ENCODE measurements at regions not wholly inside any gene's neighbourhood (a gene's known extent, or its start where the extent isn't known, plus 50 kb on each side); places are given as distances from the start of the nearest gene placed in this dataset.
A peak's percentile ranks its signal among the peaks of the same experiment; 100 is the strongest.

GRCh38 chr18:10032331-10033015 lies 118.7 kb downstream of the VAPA start:
- no peak overlapping the region for H2BK15ac ChIP-seq (ENCODE audit: low read depth, low read length)
- H2AK9ac ChIP-seq (replicated peaks; ENCODE audit: low read depth, low read length, poor library complexity) = no peak overlapping the region
- POLR2A ChIA-PET (ENCODE audit: unreplicated experiment) = no interaction called here
- in situ Hi-C loops (cut with MboI; ENCODE audit: low sequenced_read_pairs) = no loop called here
- H3K4ac ChIP-seq (ENCODE audit: low read depth, low read length) = no peak overlapping the region
- intact Hi-C loops (cut with micrococcal nuclease) = no loop called here
- no peaks in the 10 kb centered on the region for H3K36me3 ChIP-seq (ENCODE audit: control insufficient read depth, insufficient read depth, low read length)
- H2AK5ac ChIP-seq (ENCODE audit: low read depth, low read length) = no peak overlapping the region
- H3K23ac ChIP-seq (ENCODE audit: low read depth, low read length) = no peak overlapping the region
- ATAC-seq (ENCODE audit: low read depth) = no peak
- BruUV-seq (replicated peaks) = no TSS peak
- H4K91ac ChIP-seq (ENCODE audit: insufficient read depth, low read depth, low read length) = no peak overlapping the region
- H3K56ac ChIP-seq (ENCODE audit: extremely low read depth, insufficient read depth, low read length) = no peak overlapping the region
- no peak overlapping the region for H4K5ac ChIP-seq (ENCODE audit: low read depth, low read length)
- H2AFZ ChIP-seq (replicated peaks; ENCODE audit: low read length, poor library complexity) = peak overlapping the region; percentile 17
- no peak overlapping the region for H3K27ac ChIP-seq (ENCODE audit: insufficient read depth, low read length)
- no peak overlapping the region for H2BK5ac ChIP-seq (ENCODE audit: low read depth, low read length, poor library complexity, severe bottlenecking)
- no peaks in the 10 kb centered on the region for H3K9me3 ChIP-seq (ENCODE audit: control insufficient read depth, insufficient read depth, low read length)
- H3K9ac ChIP-seq (ENCODE audit: low read depth, low read length) = no peak overlapping the region
- TF ChIP-seq RAD21 (IDR thresholded peaks at IDR 0.05; ENCODE audit: low read length) = peak; percentile 17; the same call in 1 of the 2 replicates
- TF ChIP-seq POLR2A (IDR thresholded peaks at IDR 0.05; ENCODE audit: low read depth, low read length) = no peak
- H4K20me1 ChIP-seq (ENCODE audit: insufficient read depth, low read length) = no peaks in the 10 kb centered on the region
- WGBS, 2 experiments (ENCODE audit: extremely low coverage in 2 of 2, insufficient read length in 1 of 2) = 57% methylated on average over 26 of the region's 46 CpGs; no CpG with 5 or more reads in 1 of the 2 experiments
- H3K18ac ChIP-seq (ENCODE audit: low read depth, low read length) = no peak overlapping the region
- CTCF ChIA-PET = interaction anchor here (1.7 kb wide), 1 partner anchor 16 kb away, joined by 5 read pairs; no protein-coding TSS in a partner anchor
- no peak overlapping the region for H3K4me3 ChIP-seq (ENCODE audit: insufficient read depth, low read depth, low read length)
- no peak overlapping the region for H3K14ac ChIP-seq (replicated peaks; ENCODE audit: low read depth, low read length)
- H3K4me2 ChIP-seq (ENCODE audit: low read depth, low read length) = no peak overlapping the region
- dilution Hi-C loops (cut with HindIII; ENCODE audit: low sequenced_read_pairs, unreplicated experiment) = no loop called here
- no peak overlapping the region for H2BK120ac ChIP-seq (ENCODE audit: low read depth, low read length)
- DNase-seq = no peak
- peaks cover 10% of the 10 kb centered on the region for H3K27me3 ChIP-seq (ENCODE audit: control insufficient read depth, insufficient read depth, low read length)
- no peak overlapping the region for H2BK20ac ChIP-seq (ENCODE audit: low read depth, low read length)
- H3K4me1 ChIP-seq (ENCODE audit: control insufficient read depth, insufficient read depth, low read length) = peaks cover 2% of the 10 kb centered on the region; the same call in 1 of the 2 replicates
- no peaks in the 10 kb centered on the region; the same call in 1 of the 2 replicates for H3K9me1 ChIP-seq (ENCODE audit: insufficient read depth, low read length)
- no peaks in the 10 kb centered on the region for H3K79me1 ChIP-seq (ENCODE audit: low read depth in 1 of 2, low read length in 2 of 2)
- H4K8ac ChIP-seq (ENCODE audit: low read depth in 2 of 2, low read length in 2 of 2) = no peak overlapping the region

Data from IMR-90 (cell line).